Kidney (tissue), 13 donors: ENCODE measurements at regions not wholly inside any gene's neighbourhood (a gene's known extent, or its start where the extent isn't known, plus 50 kb on each side); places are given as distances from the start of the nearest gene placed in this dataset.

Source experiments
- DNase-seq, 5 donors: peaks; one replicate each; pipeline ENCODE4 v3.0.0-alpha.2; 2013 to 2020
- FAIRE-seq: peaks from 2 replicates; lab custom pipeline; 2012; peaks lifted over from hg19 to GRCh38; lab: Jason Lieb, UNC
- H3K27ac ChIP-seq, 2 donors: one replicate each; pipeline ENCODE4 v1.7.0; 2013; ENCODE audit warnings: low read depth in 2 of 2, low read length in 2 of 2, inconsistent platforms in 1 of 2
- H3K27me3 ChIP-seq: one replicate; pipeline ENCODE4 v1.7.1; 2013; ENCODE audit warnings: low read length, inconsistent platforms; ENCODE audit not compliant: control insufficient read depth, insufficient read depth
- H3K36me3 ChIP-seq, 3 donors: one replicate each; pipeline versions ENCODE4 v1.7.0 to v1.7.1; 2013; ENCODE audit warnings: low read length in 3 of 3, control low read depth in 1 of 3, inconsistent platforms in 1 of 3; ENCODE audit not compliant: insufficient read depth in 3 of 3, control insufficient read depth in 2 of 3
- H3K4me1 ChIP-seq, 3 donors: one replicate each; pipeline versions ENCODE4 v1.7.0 to v1.7.1; 2013; ENCODE audit warnings: low read length in 3 of 3, inconsistent platforms in 1 of 3, low read depth in 1 of 3; ENCODE audit not compliant: control insufficient read depth in 2 of 3, insufficient read depth in 2 of 3
- H3K4me3 ChIP-seq, 3 donors: one replicate each; pipeline versions ENCODE4 v1.7.0 to v1.8.1; 2013; ENCODE audit warnings: low read length in 3 of 3, control low read depth in 1 of 3, inconsistent platforms in 1 of 3
- H3K9ac ChIP-seq, 3 donors: one replicate each; pipeline versions ENCODE4 v1.7.0 to v1.7.1; 2013; ENCODE audit warnings: low read length in 3 of 3, control low read depth in 1 of 3, inconsistent platforms in 1 of 3
- H3K9me3 ChIP-seq, 3 donors: one replicate each; pipeline versions ENCODE4 v1.7.0 to v1.7.1; 2013; ENCODE audit warnings: low read length in 3 of 3, control low read depth in 1 of 3, inconsistent platforms in 1 of 3; ENCODE audit not compliant: control insufficient read depth in 2 of 3, insufficient read depth in 1 of 3
- CTCF ChIP-seq: IDR thresholded peaks from 3 replicates; pipeline ENCODE4 v1.5.1; 2012; ENCODE audit warnings: mild to moderate bottlenecking, moderate library complexity, borderline replicate concordance; ENCODE audit not compliant: insufficient read depth; ENCODE audit errors: extremely low read depth
- intact Hi-C: fragments of 100-400 bp; cut with DNase I; formaldehyde crosslinking; loops from one replicate; pipeline ENCODE4 v1.11.1; 2022
- donor health status: control.
- donor health status: control.
- donor health status: control.
- donor health status: control.
- donor health status: control.
- donor health status: DM: yes; HTN: yes; CAD: no.
- donor health status: Normal renal cell carcinoma (clear cell type).

- no peak overlapping the region for H3K4me3 ChIP-seq
- H3K27ac ChIP-seq = no peak overlapping the region
- no peaks in the 10 kb centered on the region for H3K36me3 ChIP-seq
- intact Hi-C loops = no loop called here
- no peak for FAIRE-seq
- no peaks in the 10 kb centered on the region for H3K9me3 ChIP-seq
- no peaks in the 10 kb centered on the region for H3K4me1 ChIP-seq
- H3K27me3 ChIP-seq = no peaks in the 10 kb centered on the region
- DNase-seq = no peak
- no peak for TF ChIP-seq CTCF
- H3K9ac ChIP-seq = no peak overlapping the region
Measured at GRCh38 chr5:125219710-125220109, 473.3 kb upstream of the ZNF608 start.

GRCh38 chr5:125220284-125220683 is 473.8 kb upstream of the ZNF608 start:
- no peaks in the 10 kb centered on the region for H3K27me3 ChIP-seq
- FAIRE-seq (no peak), DNase-seq (no peak)
- no peak for TF ChIP-seq CTCF
- H3K9ac ChIP-seq = no peak overlapping the region
- no peak overlapping the region for H3K27ac ChIP-seq
- H3K9me3 ChIP-seq = no peaks in the 10 kb centered on the region
- intact Hi-C loops = no loop called here
- no peaks in the 10 kb centered on the region for H3K36me3 ChIP-seq
- H3K4me1 ChIP-seq = no peaks in the 10 kb centered on the region
- H3K4me3 ChIP-seq = no peak overlapping the region

GRCh38 chr5:125222597-125223240 is 476.3 kb upstream of the ZNF608 start:
- TF ChIP-seq CTCF = no peak
- no peaks in the 10 kb centered on the region for H3K27me3 ChIP-seq
- no peak overlapping the region for H3K9ac ChIP-seq
- FAIRE-seq (no peak), DNase-seq (no peak)
- H3K4me3 ChIP-seq = no peak overlapping the region
- H3K4me1 ChIP-seq = no peaks in the 10 kb centered on the region
- intact Hi-C loops = no loop called here
- no peaks in the 10 kb centered on the region for H3K36me3 ChIP-seq
- H3K27ac ChIP-seq = no peak overlapping the region
- H3K9me3 ChIP-seq = no peaks in the 10 kb centered on the region

GRCh38 chr5:125225424-125225823 is 479.0 kb upstream of the ZNF608 start:
- Histone ChIP-seq H3K27ac (no peak overlapping the region), H3K9me3 (no peaks in the 10 kb centered on the region), H3K4me3 (no peak overlapping the region), H3K36me3 (no peaks in the 10 kb centered on the region), H3K9ac (no peak overlapping the region), H3K27me3 (no peaks in the 10 kb centered on the region), H3K4me1 (no peaks in the 10 kb centered on the region)
- intact Hi-C loops = no loop called here
- FAIRE-seq (no peak), DNase-seq (peak in 1 of 5 donors; percentile 37)
- TF ChIP-seq CTCF = no peak
